WTC11 (cell line): ENCODE measurements at regions not wholly inside any gene's neighbourhood (a gene's known extent, or its start where the extent isn't known, plus 50 kb on each side); places are given as distances from the start of the nearest gene placed in this dataset.

ENCODE experiments used
- ATAC-seq: fragments of 200-7000 bp; cut with Tn5 transposase; 2 replicates; pipeline ENCODE4 v1.10.0; 2021; ENCODE audit warnings: mild to moderate bottlenecking, moderate library complexity
- CTCF ChIA-PET: fragments of 300-600 bp; sonication (Branson Sonifier 250); formaldehyde crosslinking; loops from one replicate; lab custom pipeline; 2021; ENCODE audit warnings: antibody characterized with exemption; lab: Charles Lee
- POLR2A ChIA-PET: fragments of 350-600 bp; sonication (Branson Sonifier 250); formaldehyde crosslinking; loops from one replicate; lab custom pipeline; 2021; ENCODE audit warnings: antibody characterized with exemption; lab: Charles Lee
- DNase-seq: peaks from one replicate; pipeline ENCODE4 v3.0.0; 2021; ENCODE audit warnings: low spot score
- H3K27ac Mint-ChIP-seq: 2 replicates; pipeline ENCODE4 v1.8.0; 2021; ENCODE audit warnings: mixed read lengths
- H3K27me3 Mint-ChIP-seq: 2 replicates; pipeline ENCODE4 v1.8.0; 2021; ENCODE audit warnings: low read depth, mild to moderate bottlenecking, moderate library complexity, mixed read lengths
- H3K36me3 Mint-ChIP-seq: 2 replicates; pipeline ENCODE4 v1.8.0; 2021; ENCODE audit warnings: mixed read lengths
- H3K4me1 Mint-ChIP-seq: 2 replicates; pipeline ENCODE4 v1.8.0; 2022; ENCODE audit warnings: mixed read lengths
- H3K4me3 Mint-ChIP-seq: 2 replicates; pipeline ENCODE4 v1.8.0; 2021; ENCODE audit warnings: mild to moderate bottlenecking, moderate library complexity, mixed read lengths
- H3K9me3 Mint-ChIP-seq: 2 replicates; pipeline ENCODE4 v1.8.0; 2021; ENCODE audit warnings: mixed read lengths
- ATF1 ChIP-seq: sonication (generic); formaldehyde crosslinking; IDR thresholded peaks from 2 replicates; pipeline ENCODE4 v1.8.1; 2023; ENCODE audit warnings: mild to moderate bottlenecking, moderate library complexity, missing genetic modification reagents
- CREB1 ChIP-seq: sonication (generic); formaldehyde crosslinking; IDR thresholded peaks from 2 replicates; pipeline ENCODE4 v1.8.0; 2023; ENCODE audit warnings: mild to moderate bottlenecking, missing genetic modification reagents
- ESRRA ChIP-seq: sonication (generic); formaldehyde crosslinking; IDR thresholded peaks from 2 replicates; pipeline ENCODE4 v1.8.1; 2022; ENCODE audit warnings: mild to moderate bottlenecking, missing genetic modification reagents, borderline replicate concordance
- FOXK1 ChIP-seq: sonication (generic); formaldehyde crosslinking; IDR thresholded peaks from 2 replicates; pipeline ENCODE4 v1.8.0; 2022; ENCODE audit warnings: mild to moderate bottlenecking, moderate library complexity, missing genetic modification reagents
- GRHL2 ChIP-seq: fragments of 250-450 bp; sonication (Bioruptor Pico); IDR thresholded peaks from 2 replicates; pipeline ENCODE4 v1.8.0; 2022; ENCODE audit warnings: mild to moderate bottlenecking, moderate library complexity; ENCODE audit not compliant: insufficient replicate concordance, severe bottlenecking
- IRF2 ChIP-seq: sonication (generic); formaldehyde crosslinking; IDR thresholded peaks from 2 replicates; pipeline ENCODE4 v1.8.0; 2022; ENCODE audit warnings: low read depth, missing genetic modification reagents, borderline replicate concordance
- MAX ChIP-seq: sonication (generic); formaldehyde crosslinking; IDR thresholded peaks from 2 replicates; pipeline ENCODE4 v1.8.0; 2022; ENCODE audit warnings: mild to moderate bottlenecking, missing genetic modification reagents
- MYBL2 ChIP-seq: sonication (generic); formaldehyde crosslinking; IDR thresholded peaks from 2 replicates; pipeline ENCODE4 v1.8.1; 2023; ENCODE audit warnings: mild to moderate bottlenecking, moderate library complexity, missing genetic modification reagents
- NFATC4 ChIP-seq: fragments of 250-450 bp; sonication (Bioruptor Pico); IDR thresholded peaks from 2 replicates; pipeline ENCODE4 v1.9.0; 2021; ENCODE audit warnings: mild to moderate bottlenecking
- NFE2L1 ChIP-seq: sonication (generic); formaldehyde crosslinking; IDR thresholded peaks from 2 replicates; pipeline ENCODE4 v1.8.1; 2023; ENCODE audit warnings: missing genetic modification reagents
- NR1H2 ChIP-seq: sonication (generic); formaldehyde crosslinking; IDR thresholded peaks from 2 replicates; pipeline ENCODE4 v1.9.0; 2021; ENCODE audit warnings: mild to moderate bottlenecking, moderate library complexity, missing genetic modification reagents
- SMAD4 ChIP-seq: sonication (generic); formaldehyde crosslinking; IDR thresholded peaks from 2 replicates; pipeline ENCODE4 v1.8.0; 2022; ENCODE audit warnings: mild to moderate bottlenecking, missing genetic modification reagents
- SOX15 ChIP-seq: fragments of 250-450 bp; sonication (Bioruptor Pico); IDR thresholded peaks from 2 replicates; pipeline ENCODE4 v1.9.0; 2021; ENCODE audit warnings: mild to moderate bottlenecking
- SP1 ChIP-seq: sonication (generic); formaldehyde crosslinking; conservative IDR thresholded peaks from 2 replicates; pipeline ENCODE4 v1.8.1; 2022; ENCODE audit warnings: missing genetic modification reagents
- TEAD4 ChIP-seq: sonication (generic); formaldehyde crosslinking; IDR thresholded peaks from 2 replicates; pipeline ENCODE4 v1.8.0; 2022; ENCODE audit warnings: mild to moderate bottlenecking, missing genetic modification reagents
- ZNF121 ChIP-seq: sonication (generic); formaldehyde crosslinking; IDR thresholded peaks from 2 replicates; pipeline ENCODE4 v1.8.0; 2023; ENCODE audit warnings: missing genetic modification reagents
- ZNF512 ChIP-seq: sonication (generic); formaldehyde crosslinking; IDR thresholded peaks from 2 replicates; pipeline ENCODE4 v1.8.1; 2022; ENCODE audit warnings: missing genetic modification reagents, borderline replicate concordance
- ZNF671 ChIP-seq: fragments of 250-450 bp; sonication (Bioruptor Pico); IDR thresholded peaks from 2 replicates; pipeline ENCODE4 v1.8.0; 2021; ENCODE audit warnings: mild to moderate bottlenecking
- TF ChIP-seq, protein P1 (sequence below): fragments of 250-450 bp; sonication (Bioruptor Pico); IDR thresholded peaks from 2 replicates; pipeline ENCODE4 v1.9.0; 2021; ENCODE audit warnings: mild to moderate bottlenecking
- TF ChIP-seq, protein P2 (sequence below): sonication (generic); formaldehyde crosslinking; IDR thresholded peaks from 2 replicates; pipeline ENCODE4 v1.8.1; 2022; ENCODE audit warnings: low read depth, missing genetic modification reagents, borderline replicate concordance
- TF ChIP-seq, protein P3 (sequence below): sonication (generic); formaldehyde crosslinking; IDR thresholded peaks from 2 replicates; pipeline ENCODE4 v1.8.0; 2023; ENCODE audit warnings: mild to moderate bottlenecking, missing genetic modification reagents
- TF ChIP-seq, protein P4 (sequence below): sonication (generic); formaldehyde crosslinking; IDR thresholded peaks from 2 replicates; pipeline ENCODE4 v1.8.0; 2022; ENCODE audit warnings: mild to moderate bottlenecking, missing genetic modification reagents

DNA sequence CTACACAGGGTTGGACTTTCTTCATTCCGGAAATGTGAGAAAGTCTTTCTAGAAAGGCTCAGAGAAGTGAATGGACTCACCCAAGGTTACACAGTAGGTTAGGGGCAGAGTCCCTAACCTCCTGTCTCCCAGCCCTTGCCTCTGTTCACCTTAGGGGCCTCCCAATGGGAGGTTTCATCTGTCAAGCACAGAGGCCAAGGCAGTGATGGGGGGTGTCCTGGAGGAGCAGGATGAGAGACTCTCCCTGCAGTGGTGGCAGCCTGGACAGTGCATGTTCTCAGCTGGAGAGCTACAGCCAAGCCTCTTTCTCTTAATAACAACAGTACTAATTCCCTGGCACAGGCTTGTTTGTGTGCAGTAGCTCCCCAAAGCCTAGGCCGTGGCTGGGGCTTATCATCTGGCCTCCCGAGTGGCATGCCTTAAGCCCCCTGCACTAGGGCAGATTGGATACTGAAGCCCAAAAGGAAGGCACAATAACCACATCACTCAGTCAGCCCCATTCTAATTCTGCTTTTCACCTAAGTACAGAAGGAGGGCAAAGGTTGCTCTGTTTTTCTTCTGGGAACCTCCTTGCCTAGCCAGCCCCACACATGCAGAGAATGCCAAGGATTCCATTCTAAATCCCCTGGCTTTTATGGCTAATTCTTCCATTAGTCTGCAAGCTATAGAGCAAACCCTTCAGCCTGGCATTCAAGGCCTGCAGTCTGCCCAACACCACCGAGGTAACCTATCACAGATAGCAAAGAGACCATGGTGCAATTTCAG, 50.2 kb upstream of the XPA start:
- no peak overlapping the region for H3K4me3 Mint-ChIP-seq
- DNase-seq, result no peak
- H3K36me3 Mint-ChIP-seq, result 0 out of 2 replicates have a peak, but pooled peaks cover 2% of the 10 kb centered on the region
- H3K4me1 Mint-ChIP-seq, result no peaks in the 10 kb centered on the region
- POLR2A ChIA-PET, result no interaction called here
- no peak overlapping the region for H3K27ac Mint-ChIP-seq
- H3K27me3 Mint-ChIP-seq, result peaks cover 31% of the 10 kb centered on the region
- TF ChIP-seq, protein P1, sequence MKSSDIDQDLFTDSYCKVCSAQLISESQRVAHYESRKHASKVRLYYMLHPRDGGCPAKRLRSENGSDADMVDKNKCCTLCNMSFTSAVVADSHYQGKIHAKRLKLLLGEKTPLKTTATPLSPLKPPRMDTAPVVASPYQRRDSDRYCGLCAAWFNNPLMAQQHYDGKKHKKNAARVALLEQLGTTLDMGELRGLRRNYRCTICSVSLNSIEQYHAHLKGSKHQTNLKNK, result no peak
- TF ChIP-seq NR1H2 (CRISPR knock-in tag), result no peak
- no peak for TF ChIP-seq NFE2L1 (CRISPR knock-in tag)
- CTCF ChIA-PET, result no interaction called here
- peaks cover 7% of the 10 kb centered on the region; the same call in 1 of the 2 replicates for H3K9me3 Mint-ChIP-seq
- peak; percentile 20 for ATAC-seq

- POLR2A ChIA-PET, result no interaction called here
- Mint-ChIP-seq H3K27ac (no peak overlapping the region), H3K4me1 (no peaks in the 10 kb centered on the region), H3K4me3 (no peak overlapping the region), H3K27me3 (peaks cover 29% of the 10 kb centered on the region), H3K9me3 (peaks cover 5% of the 10 kb centered on the region), H3K36me3 (peaks cover 3% of the 10 kb centered on the region)
- TF ChIP-seq ZNF512 (CRISPR knock-in tag), result no peak
- no peak for TF ChIP-seq ATF1 (CRISPR knock-in tag)
- TF ChIP-seq MYBL2 (CRISPR knock-in tag), result no peak
- TF ChIP-seq MAX (CRISPR knock-in tag), result no peak
- no peak for TF ChIP-seq IRF2
- TF ChIP-seq FOXK1 (CRISPR knock-in tag), result no peak
- TF ChIP-seq GRHL2 (CRISPR knock-in tag), result no peak
- TF ChIP-seq SMAD4, result no peak
- TF ChIP-seq ESRRA (CRISPR knock-in tag), result no peak
- TF ChIP-seq, protein P2, sequence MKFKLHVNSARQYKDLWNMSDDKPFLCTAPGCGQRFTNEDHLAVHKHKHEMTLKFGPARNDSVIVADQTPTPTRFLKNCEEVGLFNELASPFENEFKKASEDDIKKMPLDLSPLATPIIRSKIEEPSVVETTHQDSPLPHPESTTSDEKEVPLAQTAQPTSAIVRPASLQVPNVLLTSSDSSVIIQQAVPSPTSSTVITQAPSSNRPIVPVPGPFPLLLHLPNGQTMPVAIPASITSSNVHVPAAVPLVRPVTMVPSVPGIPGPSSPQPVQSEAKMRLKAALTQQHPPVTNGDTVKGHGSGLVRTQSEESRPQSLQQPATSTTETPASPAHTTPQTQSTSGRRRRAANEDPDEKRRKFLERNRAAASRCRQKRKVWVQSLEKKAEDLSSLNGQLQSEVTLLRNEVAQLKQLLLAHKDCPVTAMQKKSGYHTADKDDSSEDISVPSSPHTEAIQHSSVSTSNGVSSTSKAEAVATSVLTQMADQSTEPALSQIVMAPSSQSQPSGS (CRISPR knock-in tag), result no peak
- TF ChIP-seq, protein P3, sequence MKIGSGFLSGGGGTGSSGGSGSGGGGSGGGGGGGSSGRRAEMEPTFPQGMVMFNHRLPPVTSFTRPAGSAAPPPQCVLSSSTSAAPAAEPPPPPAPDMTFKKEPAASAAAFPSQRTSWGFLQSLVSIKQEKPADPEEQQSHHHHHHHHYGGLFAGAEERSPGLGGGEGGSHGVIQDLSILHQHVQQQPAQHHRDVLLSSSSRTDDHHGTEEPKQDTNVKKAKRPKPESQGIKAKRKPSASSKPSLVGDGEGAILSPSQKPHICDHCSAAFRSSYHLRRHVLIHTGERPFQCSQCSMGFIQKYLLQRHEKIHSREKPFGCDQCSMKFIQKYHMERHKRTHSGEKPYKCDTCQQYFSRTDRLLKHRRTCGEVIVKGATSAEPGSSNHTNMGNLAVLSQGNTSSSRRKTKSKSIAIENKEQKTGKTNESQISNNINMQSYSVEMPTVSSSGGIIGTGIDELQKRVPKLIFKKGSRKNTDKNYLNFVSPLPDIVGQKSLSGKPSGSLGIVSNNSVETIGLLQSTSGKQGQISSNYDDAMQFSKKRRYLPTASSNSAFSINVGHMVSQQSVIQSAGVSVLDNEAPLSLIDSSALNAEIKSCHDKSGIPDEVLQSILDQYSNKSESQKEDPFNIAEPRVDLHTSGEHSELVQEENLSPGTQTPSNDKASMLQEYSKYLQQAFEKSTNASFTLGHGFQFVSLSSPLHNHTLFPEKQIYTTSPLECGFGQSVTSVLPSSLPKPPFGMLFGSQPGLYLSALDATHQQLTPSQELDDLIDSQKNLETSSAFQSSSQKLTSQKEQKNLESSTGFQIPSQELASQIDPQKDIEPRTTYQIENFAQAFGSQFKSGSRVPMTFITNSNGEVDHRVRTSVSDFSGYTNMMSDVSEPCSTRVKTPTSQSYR, result no peak
- no peak for TF ChIP-seq ZNF121
- TF ChIP-seq SOX15 (CRISPR knock-in tag), result no peak
- TF ChIP-seq SP1 (CRISPR knock-in tag), result no peak
- TF ChIP-seq ZNF671 (CRISPR knock-in tag), result no peak
- TF ChIP-seq, protein P4, sequence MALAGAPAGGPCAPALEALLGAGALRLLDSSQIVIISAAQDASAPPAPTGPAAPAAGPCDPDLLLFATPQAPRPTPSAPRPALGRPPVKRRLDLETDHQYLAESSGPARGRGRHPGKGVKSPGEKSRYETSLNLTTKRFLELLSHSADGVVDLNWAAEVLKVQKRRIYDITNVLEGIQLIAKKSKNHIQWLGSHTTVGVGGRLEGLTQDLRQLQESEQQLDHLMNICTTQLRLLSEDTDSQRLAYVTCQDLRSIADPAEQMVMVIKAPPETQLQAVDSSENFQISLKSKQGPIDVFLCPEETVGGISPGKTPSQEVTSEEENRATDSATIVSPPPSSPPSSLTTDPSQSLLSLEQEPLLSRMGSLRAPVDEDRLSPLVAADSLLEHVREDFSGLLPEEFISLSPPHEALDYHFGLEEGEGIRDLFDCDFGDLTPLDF (CRISPR knock-in tag), result no peak
- TF ChIP-seq CREB1 (CRISPR knock-in tag), result no peak
- TF ChIP-seq NFATC4, result no peak
- no peak for TF ChIP-seq TEAD4 (CRISPR knock-in tag)
- ATAC-seq, result no peak
- DNase-seq, result no peak
- CTCF ChIA-PET, result no interaction called here
These were observed 51.4 kb upstream of the XPA start for GRCh38 chr9:97748525-97748924.
